GM23338 (cell line): ENCODE measurements at regions not wholly inside any gene's neighbourhood (a gene's known extent, or its start where the extent isn't known, plus 50 kb on each side); places are given as distances from the start of the nearest gene placed in this dataset.

Experiments
- ATAC-seq: fragments of 200-7000 bp; cut with Tn5 transposase; 3 replicates; pipeline ENCODE4 v1.9.1; 2020
- DNase-seq: peaks from one replicate; pipeline ENCODE4 v3.0.0-alpha.2; 2015; ENCODE audit warnings: low spot score
- H2AFZ ChIP-seq: fragments of 200-600 bp; sonication (generic); 2 replicates; pipeline ENCODE4 v1.8.0; 2016; ENCODE audit warnings: antibody characterized with exemption, mild to moderate bottlenecking, moderate library complexity
- H3F3A ChIP-seq: fragments of 200-600 bp; sonication (generic); replicated peaks from 2 replicates; pipeline ENCODE4 v1.8.0; 2017; ENCODE audit warnings: antibody characterized with exemption, mixed run types, low read depth
- H3K27ac ChIP-seq: fragments of 200-600 bp; sonication (generic); 2 replicates; pipeline ENCODE4 v1.6.1; 2016; ENCODE audit warnings: low read depth
- H3K27me3 ChIP-seq: fragments of 200-600 bp; sonication (generic); 2 replicates; pipeline ENCODE4 v1.8.0; 2016; ENCODE audit warnings: mild to moderate bottlenecking, mixed run types, moderate library complexity; ENCODE audit not compliant: insufficient read depth
- H3K36me3 ChIP-seq: fragments of 200-600 bp; sonication (generic); 2 replicates; pipeline ENCODE4 v1.8.0; 2016; ENCODE audit warnings: mild to moderate bottlenecking; ENCODE audit not compliant: insufficient read depth
- H3K4me1 ChIP-seq: fragments of 200-600 bp; sonication (generic); 2 replicates; pipeline ENCODE4 v1.8.0; 2016; ENCODE audit warnings: mild to moderate bottlenecking, moderate library complexity; ENCODE audit not compliant: insufficient read depth
- H3K4me2 ChIP-seq: fragments of 200-600 bp; sonication (generic); 2 replicates; pipeline ENCODE4 v1.7.1; 2017; ENCODE audit warnings: mixed run types
- H3K4me3 ChIP-seq: fragments of 200-600 bp; sonication (generic); 2 replicates; pipeline ENCODE4 v1.6.1; 2016; ENCODE audit warnings: mixed run types
- H3K79me2 ChIP-seq: fragments of 200-600 bp; sonication (generic); replicated peaks from 2 replicates; pipeline ENCODE4 v1.8.0; 2017; ENCODE audit warnings: mild to moderate bottlenecking; ENCODE audit not compliant: insufficient read depth
- H3K9me2 ChIP-seq: fragments of 200-600 bp; sonication (generic); 2 replicates; pipeline ENCODE4 v1.8.0; 2017; ENCODE audit not compliant: insufficient read depth
- H4K20me1 ChIP-seq: fragments of 200-600 bp; sonication (generic); replicated peaks from 2 replicates; pipeline ENCODE4 v1.8.0; 2017; ENCODE audit warnings: mild to moderate bottlenecking; ENCODE audit not compliant: insufficient read depth
- H3K27ac Mint-ChIP-seq: 2 replicates; pipeline ENCODE4 v1.8.0; 2020; ENCODE audit warnings: inconsistent platforms, mild to moderate bottlenecking, moderate library complexity, mixed read lengths
- H3K27me3 Mint-ChIP-seq: 3 replicates; pipeline ENCODE4 v1.8.0; 2022; ENCODE audit warnings: low read depth, mild to moderate bottlenecking, moderate library complexity, mixed read lengths, inconsistent platforms; ENCODE audit not compliant: insufficient read depth, poor library complexity
- H3K36me3 Mint-ChIP-seq: 3 replicates; pipeline ENCODE4 v1.8.0; 2021; ENCODE audit warnings: low read depth, mild to moderate bottlenecking, inconsistent platforms, moderate library complexity, mixed read lengths
- H3K4me1 Mint-ChIP-seq: 3 replicates; pipeline ENCODE4 v1.8.0; 2020; ENCODE audit warnings: mild to moderate bottlenecking, inconsistent platforms, mixed read lengths
- H3K4me3 Mint-ChIP-seq: 3 replicates; pipeline ENCODE4 v1.8.0; 2021; ENCODE audit warnings: moderate library complexity, mild to moderate bottlenecking, inconsistent platforms, mixed read lengths
- H3K9me3 Mint-ChIP-seq: 3 replicates; pipeline ENCODE4 v1.8.0; 2020; ENCODE audit warnings: moderate library complexity, mild to moderate bottlenecking, inconsistent platforms, mixed read lengths
- CREB1 ChIP-seq: fragments of 250-450 bp; sonication (Bioruptor Pico); IDR thresholded peaks from 2 replicates; pipeline ENCODE4 v1.5.0; 2020; ENCODE audit warnings: low read depth, mild to moderate bottlenecking, moderate library complexity
- CTCF ChIP-seq, 2 experiments: fragments of 200-600 bp in 1 of 2; sonication (generic) in 1 of 2; conservative IDR thresholded peaks; 2 replicates each; pipeline versions ENCODE4 v1.5.1 to v1.6.1; 2016 to 2017; ENCODE audit warnings: antibody characterized with exemption in 2 of 2, low read depth in 2 of 2, mild to moderate bottlenecking in 2 of 2, moderate library complexity in 1 of 2
- ETS1 ChIP-seq: IDR thresholded peaks from 2 replicates; pipeline ENCODE4 v1.6.1; 2016; ENCODE audit warnings: antibody characterized with exemption
- EZH2 ChIP-seq: fragments of 200-600 bp; sonication (generic); IDR thresholded peaks from one replicate; pipeline ENCODE4 v1.8.0; 2017; ENCODE audit warnings: antibody characterized with exemption, mild to moderate bottlenecking, low read depth; ENCODE audit not compliant: unreplicated experiment
- EZH2phosphoT487 ChIP-seq: fragments of 200-600 bp; sonication (generic); IDR thresholded peaks from one replicate; pipeline ENCODE4 v1.8.1; 2018; ENCODE audit warnings: antibody characterized with exemption; ENCODE audit not compliant: unreplicated experiment
- JUNB ChIP-seq: IDR thresholded peaks from one replicate; pipeline ENCODE4 v1.6.1; 2016; ENCODE audit warnings: antibody characterized with exemption; ENCODE audit not compliant: unreplicated experiment
- NANOG ChIP-seq: IDR thresholded peaks from 2 replicates; pipeline ENCODE4 v1.6.1; 2016; ENCODE audit warnings: antibody characterized with exemption, borderline replicate concordance
- POLR2AphosphoS5 ChIP-seq: IDR thresholded peaks from 2 replicates; pipeline ENCODE4 v1.6.1; 2016; ENCODE audit warnings: antibody characterized with exemption, low read depth
- REST ChIP-seq: IDR thresholded peaks from one replicate; pipeline ENCODE4 v1.6.1; 2018; ENCODE audit warnings: antibody characterized with exemption; ENCODE audit not compliant: unreplicated experiment
- STAT1 ChIP-seq: IDR thresholded peaks from one replicate; pipeline ENCODE4 v1.6.1; 2016; ENCODE audit warnings: antibody characterized with exemption; ENCODE audit not compliant: unreplicated experiment
- ZNF114 ChIP-seq: fragments of 250-450 bp; sonication (Bioruptor Pico); IDR thresholded peaks from 2 replicates; pipeline ENCODE4 v1.5.0; 2020; ENCODE audit warnings: mild to moderate bottlenecking, moderate library complexity
- ZNF331 ChIP-seq: fragments of 250-450 bp; sonication (Bioruptor Pico); IDR thresholded peaks from 2 replicates; pipeline ENCODE4 v1.5.0; 2020; ENCODE audit warnings: low read depth, mild to moderate bottlenecking, moderate library complexity
- ZNF462 ChIP-seq: fragments of 250-450 bp; sonication (Bioruptor Pico); IDR thresholded peaks from 2 replicates; pipeline ENCODE4 v1.5.0; 2020; ENCODE audit warnings: mild to moderate bottlenecking, moderate library complexity

GRCh38 chr4:145414226-145414625 is 67.4 kb upstream of the SMAD1 start:
- H3K9me3 Mint-ChIP-seq = no peaks in the 10 kb centered on the region
- H3K27me3 Mint-ChIP-seq = no peaks in the 10 kb centered on the region
- no peak for DNase-seq

More at GRCh38 chr4:145414226-145414625, 67.4 kb upstream of the SMAD1 start:
- no peak overlapping the region for H3K4me2 ChIP-seq
- H4K20me1 ChIP-seq = no peaks in the 10 kb centered on the region
- H3K4me3 Mint-ChIP-seq = no peak overlapping the region
- H3K36me3 Mint-ChIP-seq = no peaks in the 10 kb centered on the region
- no peaks in the 10 kb centered on the region for H3K4me1 ChIP-seq
- H3K79me2 ChIP-seq = no peaks in the 10 kb centered on the region
- no peak overlapping the region for H3K27ac ChIP-seq
- H3K36me3 ChIP-seq = no peaks in the 10 kb centered on the region
- peaks cover 3% of the 10 kb centered on the region; the same call in 1 of the 2 replicates for H3K9me2 ChIP-seq
- no peak for ATAC-seq
- H3K27ac Mint-ChIP-seq = no peak overlapping the region
- no peak overlapping the region for H2AFZ ChIP-seq
- TF ChIP-seq EZH2 (no peak), ZNF114 (no peak), JUNB (no peak), CTCF (conservative IDR thresholded peaks at IDR 0.05; ENCODE audit: low read depth in 2 of 2) (no peak), ZNF462 (CRISPR knock-in tag) (no peak), ZNF331 (CRISPR knock-in tag) (no peak), NANOG (no peak), CREB1 (CRISPR knock-in tag) (no peak), REST (no peak), EZH2phosphoT487 (no peak), ETS1 (no peak), POLR2AphosphoS5 (no peak), STAT1 (no peak)
- H3F3A ChIP-seq = no peaks in the 10 kb centered on the region
- H3K4me3 ChIP-seq = no peak overlapping the region
- no peaks in the 10 kb centered on the region for H3K4me1 Mint-ChIP-seq
- H3K27me3 ChIP-seq = no peaks in the 10 kb centered on the region
